HG02943 (cell line): ENCODE measurements at regions not wholly inside any gene's neighbourhood (a gene's known extent, or its start where the extent isn't known, plus 50 kb on each side); places are given as distances from the start of the nearest gene placed in this dataset.

Source experiments
- ATAC-seq: cut with Tn5 transposase; IDR thresholded peaks from one replicate; pipeline ENCODE4 v1.9.1; 2021; ENCODE audit warnings: mild to moderate bottlenecking, low read depth, moderate library complexity; ENCODE audit not compliant: unreplicated experiment

DNA sequence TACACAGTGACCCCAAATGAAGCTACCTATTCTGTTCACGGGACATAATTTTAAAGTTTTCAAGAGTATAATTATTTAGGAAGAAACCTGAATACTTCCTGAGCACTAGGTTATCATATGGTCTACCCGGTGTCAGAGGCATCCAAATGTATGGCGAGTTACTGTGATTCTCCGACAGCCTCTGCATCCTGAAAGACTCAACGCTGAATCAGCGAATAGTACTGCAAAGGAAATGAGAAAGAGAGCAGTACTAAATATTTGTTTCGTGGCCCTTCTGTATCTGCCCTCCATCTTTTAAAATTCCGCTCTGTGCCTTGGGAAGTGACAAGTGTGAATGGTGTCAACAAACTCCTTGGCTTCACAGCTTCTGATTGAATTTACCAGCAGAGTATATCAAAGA lies 358.0 kb upstream of the ZEB2 start:
- no peak for ATAC-seq

DNA sequence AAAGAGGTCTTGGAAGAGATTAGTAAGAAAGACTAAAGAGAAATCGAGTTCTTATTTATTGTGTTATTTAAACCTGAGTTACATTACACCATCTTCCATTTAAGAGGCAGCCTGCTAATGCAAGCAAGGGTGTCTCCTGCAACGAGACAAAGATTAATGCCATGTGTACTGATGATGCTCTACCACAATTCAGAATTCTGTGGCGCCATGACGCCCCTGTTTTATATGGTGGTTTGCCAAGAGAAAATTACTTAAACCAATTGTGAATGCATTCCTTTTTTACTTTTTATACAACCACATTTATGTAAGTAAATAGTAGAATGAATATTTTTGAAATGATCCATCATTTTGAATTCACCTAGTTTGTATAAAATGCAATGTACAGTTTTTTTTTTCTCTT lies 356.1 kb upstream of the ZEB2 start:
- no peak for ATAC-seq

DNA sequence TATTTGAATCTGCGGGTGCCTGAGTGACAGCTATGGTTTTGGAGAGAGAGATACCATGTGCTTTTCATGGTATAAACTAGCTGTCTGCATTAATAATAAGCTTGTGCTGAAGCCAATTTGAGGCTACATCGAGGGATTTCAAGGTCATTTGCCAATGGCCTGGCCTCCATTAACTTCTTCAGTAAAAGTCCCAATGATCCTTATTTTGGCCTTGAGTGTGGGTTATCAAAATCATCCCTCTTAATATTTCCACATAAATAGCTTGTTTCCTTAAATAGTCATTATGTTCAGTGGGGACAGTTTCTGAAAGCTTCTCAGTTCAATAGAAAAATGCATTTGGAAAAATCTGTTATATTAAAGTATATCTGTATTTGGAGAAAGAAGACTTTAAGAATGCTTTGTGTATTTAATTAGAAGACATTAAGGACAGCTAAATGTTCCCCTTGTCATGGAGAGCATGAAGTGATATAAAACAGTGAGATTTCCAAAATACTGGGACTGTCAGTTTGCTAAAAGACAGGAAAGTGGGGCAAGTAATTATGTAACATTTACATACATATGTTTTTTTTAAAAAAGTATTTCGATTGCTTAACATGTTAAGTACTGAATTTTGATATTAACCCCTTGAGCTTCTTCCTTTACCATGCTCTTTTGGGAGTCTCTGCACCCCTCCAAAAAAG lies 355.5 kb upstream of the ZEB2 start:
- no peak for ATAC-seq

DNA sequence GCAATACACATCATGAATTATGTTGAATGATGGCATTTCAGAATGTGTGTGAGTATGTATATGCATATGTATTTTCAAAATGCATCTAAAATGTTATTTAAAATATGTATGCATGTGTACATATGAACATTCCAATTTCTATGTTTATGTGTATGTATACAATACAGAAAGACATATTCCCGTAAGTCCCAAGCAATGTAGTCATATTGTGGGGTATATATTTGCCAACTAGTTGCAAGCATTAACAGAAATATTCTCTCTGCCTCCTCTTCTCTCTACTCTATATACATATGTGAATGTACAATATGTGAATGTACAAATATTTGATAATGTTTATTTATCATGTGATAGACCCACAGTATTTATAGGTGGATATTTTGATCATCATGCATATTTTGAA lies 345.8 kb upstream of the ZEB2 start:
- no peak for ATAC-seq

DNA sequence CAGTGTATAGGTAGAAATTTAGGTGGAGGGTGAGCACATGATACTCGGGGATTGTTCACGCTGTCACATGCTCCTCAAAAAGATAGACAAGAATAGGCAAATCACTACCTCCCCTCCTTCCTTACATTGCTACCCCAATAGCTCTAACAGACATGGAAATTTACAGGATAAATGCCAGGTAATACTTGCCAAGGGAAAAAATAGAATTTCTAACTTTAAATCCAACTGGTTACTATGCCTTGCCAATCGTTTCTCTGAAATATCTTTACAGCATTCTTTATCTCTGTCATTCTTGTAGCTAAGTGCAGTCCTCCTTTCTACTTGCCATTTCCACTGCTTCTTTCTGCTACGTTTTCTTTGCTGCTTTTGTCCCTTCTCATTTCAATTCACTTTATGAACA lies 339.8 kb upstream of the ZEB2 start:
- ATAC-seq = no peak

DNA sequence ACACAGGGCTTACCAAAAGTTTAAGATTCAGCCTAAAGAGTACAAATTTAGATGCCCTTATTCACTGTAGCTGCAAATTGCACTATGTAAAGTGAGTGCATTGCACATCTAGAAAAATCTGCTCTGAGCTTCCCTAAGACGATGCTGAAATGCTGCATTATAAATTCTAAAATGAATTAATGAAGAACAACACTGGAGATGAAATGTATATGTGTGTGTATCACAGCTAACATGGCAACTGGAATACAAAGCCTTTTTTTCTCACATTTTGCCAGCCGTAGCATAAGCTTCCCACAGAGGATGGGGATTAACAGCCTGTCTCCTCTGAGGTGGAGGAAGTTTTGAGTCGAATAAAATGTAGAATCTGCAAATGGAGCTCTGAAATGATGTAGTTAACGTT lies 338.3 kb upstream of the ZEB2 start:
- no peak for ATAC-seq

DNA sequence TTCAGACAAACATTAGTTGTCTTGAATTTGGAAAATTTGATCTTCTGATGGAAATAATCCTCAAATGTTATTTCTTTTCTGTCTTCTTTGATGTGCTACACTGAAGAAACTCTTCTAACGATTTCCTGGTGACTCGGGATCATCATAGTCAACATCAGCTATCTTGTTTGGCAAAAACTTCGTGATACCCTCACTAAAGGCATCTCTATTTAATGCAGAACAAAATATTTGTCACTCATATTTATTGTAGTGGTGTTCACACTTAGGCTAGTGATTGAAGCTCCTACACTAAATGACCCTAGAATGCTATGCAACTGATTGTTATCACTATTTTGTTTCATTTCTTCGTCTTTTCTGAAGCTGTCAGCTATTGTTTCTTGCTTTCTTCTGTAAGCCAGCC lies 334.7 kb upstream of the ZEB2 start:
- ATAC-seq = no peak

DNA sequence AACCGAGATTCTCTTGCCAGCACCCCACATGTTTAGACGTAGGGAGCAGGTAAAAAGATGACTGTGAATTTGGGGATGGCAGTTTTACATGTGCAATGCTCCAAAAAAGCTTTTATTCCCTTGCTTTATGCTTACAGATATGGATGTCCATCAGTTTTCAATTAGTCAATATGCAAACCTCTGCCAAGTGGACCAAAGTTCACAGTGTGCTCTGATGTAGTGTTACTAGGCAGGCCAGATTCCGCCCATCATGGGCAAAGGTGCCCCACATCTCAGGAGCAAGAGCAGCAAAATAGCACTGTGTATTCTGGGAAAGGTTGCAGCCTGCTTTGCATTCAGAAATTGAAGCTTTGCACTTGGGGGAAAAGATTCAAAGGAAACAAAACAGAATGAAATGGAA lies 329.7 kb upstream of the ZEB2 start:
- ATAC-seq = no peak

DNA sequence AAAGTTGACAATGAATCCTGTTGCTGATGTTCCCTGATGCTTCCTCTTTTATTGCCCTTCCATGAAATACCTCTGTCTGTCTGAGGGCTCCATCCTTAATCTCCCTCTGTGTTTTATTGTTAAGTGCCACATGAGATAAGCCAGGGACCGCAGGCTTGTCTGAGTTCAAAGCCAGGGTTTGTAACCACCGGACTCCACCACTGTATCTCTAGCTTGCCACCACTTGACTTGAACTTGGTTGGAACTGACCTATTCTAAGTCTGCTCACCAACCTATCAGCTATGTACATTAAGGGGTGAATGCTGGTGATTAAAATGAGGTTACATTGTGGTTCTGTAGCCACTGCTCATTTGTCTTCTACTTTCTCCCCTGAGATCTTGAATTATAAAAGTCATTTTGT lies 328.5 kb upstream of the ZEB2 start:
- ATAC-seq = no peak

DNA sequence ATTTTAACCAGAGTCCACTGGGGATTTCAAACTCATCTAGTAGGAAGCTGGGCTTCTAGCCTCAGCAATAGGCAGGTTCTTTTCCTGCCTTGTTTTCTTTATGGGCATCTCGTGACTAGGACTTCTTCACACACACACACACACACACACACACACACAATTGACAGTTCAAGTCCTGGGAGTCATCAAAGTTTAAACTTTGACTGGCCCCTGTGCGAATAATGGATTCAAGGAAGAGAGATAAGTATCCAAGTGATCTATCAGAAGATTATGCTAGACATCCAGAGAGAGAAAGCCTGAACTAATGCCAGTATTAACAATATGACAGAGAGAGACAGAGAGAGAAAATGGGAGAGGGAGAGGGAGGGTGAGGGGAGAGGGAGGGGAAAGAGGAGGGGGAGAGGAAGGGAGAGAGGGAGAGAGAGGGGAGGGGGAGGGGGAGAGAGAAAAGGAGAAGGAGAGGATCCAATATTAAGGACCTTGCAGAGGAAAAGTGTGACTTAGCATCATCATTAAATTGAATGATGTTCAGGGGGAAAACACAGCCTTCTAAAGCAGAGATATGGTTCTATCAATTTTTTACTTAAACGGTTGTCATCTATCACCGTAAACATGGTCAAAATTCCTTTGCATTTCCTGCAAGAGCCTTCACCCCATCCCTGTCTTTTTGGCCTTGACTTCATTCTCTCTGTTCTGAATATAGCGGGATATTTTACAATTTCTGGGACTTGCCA lies 327.6 kb upstream of the ZEB2 start:
- no peak for ATAC-seq

DNA sequence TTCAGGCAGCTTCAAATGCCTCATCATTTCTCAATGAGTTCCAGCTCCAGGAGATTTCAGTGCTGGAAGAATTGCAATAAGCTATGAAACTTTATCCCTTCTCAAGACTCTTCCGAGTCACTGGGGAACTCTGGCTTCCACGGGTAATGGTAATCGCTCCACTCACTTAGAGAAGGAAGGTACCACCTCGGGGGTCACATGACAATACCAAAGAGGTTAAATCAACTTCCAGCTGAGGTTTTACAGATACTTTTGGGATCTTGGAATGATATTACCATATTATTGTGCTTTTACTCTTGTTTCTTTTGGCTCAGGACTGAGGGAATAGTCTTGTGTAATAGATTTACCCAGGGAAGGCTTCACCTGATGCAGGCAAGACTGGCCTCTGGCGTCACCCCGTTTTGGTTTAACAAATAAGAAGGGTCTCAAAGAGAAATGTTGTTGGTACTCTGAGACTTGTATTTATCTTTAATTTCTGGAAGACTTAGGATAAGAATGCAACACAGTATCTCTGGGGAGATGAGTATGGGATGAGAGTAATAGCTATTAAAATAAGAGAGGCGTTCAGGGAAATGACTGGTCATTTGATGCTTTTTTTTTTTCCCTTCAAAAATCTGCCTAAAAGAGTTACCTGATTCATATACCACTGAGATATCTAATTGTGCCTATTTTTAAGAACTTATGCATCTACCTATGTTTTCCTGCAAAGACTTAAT lies 316.9 kb upstream of the ZEB2 start:
- ATAC-seq = no peak

DNA sequence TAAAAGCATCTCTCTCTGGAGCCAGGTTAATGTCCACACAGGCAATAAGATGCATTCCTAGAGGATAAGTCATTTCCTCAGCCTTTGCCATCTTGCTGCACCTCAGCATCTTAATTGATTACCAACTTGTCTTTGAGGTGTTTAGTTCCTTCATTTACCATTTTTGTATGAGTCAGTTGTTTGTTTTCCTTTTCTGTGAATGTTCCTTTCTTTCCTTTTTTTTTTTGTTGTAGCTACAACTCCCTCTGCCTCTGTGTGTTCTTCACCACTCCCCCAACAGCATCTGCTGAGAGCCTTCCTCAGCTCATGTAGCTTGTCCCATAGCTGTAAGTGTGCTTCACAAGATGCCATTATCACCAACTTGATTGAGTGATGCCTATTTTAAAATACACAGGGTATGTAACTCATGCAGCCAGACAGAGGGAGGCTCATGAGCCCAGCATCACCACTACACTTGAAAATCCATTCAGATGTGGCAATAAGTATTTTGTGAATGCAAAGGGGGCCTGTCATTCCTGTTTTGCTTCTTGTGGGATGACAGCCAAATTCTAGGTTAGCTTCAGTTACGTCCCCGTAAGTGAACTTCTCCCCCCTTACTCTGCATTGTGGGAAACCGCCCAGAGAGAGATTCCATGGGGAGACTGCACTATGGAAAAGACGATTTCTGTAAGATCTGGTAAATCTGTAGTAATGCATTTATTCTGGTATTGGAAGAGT lies 315.9 kb upstream of the ZEB2 start:
- ATAC-seq = no peak

DNA sequence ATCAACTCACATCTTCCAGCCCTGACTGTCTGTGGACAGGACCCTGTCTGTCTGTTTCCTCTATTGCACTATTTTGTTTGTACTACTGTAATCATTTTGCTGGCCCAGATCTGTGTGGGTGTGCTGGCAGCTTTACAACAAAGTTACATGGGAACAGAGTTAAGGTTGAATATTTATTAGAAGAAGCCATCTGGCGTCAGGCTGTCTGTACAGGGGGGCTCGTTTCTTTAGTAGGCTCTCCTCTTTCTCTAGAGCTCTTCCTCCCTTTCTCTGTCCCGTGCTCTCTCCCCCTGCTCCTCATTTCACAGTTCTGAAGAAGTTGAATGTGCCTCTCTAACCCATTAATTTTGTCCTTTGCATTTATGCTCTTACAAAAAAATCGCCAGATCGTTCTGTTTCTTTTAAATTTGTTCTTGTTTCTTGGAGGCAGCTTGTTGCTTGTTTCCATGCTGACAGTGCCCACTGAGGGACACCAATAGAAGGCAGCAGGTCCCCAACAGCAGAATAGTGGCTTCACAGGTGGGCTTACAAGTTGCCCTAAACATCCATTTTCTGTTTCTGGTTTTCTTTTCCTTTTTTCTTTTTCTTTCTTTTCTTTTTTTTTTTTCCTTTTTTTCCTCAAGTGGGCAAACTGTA lies 315.2 kb upstream of the ZEB2 start:
- ATAC-seq = no peak

DNA sequence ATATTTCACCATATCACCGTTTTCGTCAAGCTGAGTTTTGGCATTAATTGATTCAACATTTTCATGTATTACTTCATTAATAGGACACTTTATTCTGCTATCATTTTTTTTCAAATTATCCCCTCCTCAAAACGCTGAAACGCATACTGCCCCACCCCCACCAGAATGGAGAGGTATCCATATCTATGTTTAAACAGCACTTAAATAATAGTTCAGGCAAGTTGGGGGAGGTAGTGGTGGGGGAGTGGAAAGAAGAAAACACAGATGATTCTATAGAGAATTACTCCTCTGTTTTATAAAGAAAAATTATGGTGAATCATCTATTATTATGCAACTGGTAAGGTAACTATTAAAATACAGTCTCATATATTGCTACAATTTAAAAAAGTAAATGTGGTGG lies 314.4 kb upstream of the ZEB2 start:
- no peak for ATAC-seq

DNA sequence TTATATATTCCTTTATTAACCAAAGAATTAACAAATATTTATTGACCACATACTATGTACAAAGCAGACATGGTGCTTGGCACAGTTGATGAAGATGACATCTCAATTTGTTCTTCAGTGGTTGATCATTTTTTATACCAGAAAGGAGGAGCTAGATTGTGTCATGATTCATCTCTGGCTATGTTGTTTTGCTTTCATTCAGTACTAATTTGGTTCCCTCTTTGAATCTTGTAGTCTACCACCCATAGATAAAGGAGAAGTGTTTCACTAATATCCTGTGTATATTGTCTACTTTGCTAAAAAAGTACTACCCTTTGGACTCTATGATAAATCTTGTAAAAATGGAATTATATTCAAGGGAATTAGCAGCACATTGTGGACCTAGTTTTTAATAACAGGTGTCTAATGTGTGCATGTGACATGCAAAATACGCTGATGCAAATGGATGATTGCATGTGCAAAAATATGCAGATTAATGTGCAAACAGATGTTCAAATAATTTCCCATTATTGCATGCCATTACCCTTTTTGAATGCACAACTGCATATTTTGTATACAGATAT lies 313.2 kb upstream of the ZEB2 start:
- ATAC-seq = no peak

DNA sequence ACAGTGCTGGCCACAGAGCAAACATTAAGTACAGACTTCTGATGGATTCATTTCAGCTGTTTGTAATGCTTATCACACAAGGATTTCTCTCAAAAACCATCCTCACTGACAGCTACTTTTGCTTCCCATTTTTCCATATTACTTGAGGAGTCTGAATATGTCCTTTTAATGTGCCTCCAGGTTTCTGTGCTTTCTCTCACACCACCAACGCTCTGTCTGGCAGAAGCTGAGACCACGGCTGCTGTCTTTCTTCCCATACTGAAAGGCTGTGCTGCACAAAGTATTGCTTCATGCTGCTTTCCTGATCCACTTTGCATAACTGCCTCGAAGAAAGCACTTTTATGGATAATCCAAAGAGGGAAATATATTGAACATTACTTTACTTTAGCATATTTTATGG lies 312.1 kb upstream of the ZEB2 start:
- no peak for ATAC-seq

DNA sequence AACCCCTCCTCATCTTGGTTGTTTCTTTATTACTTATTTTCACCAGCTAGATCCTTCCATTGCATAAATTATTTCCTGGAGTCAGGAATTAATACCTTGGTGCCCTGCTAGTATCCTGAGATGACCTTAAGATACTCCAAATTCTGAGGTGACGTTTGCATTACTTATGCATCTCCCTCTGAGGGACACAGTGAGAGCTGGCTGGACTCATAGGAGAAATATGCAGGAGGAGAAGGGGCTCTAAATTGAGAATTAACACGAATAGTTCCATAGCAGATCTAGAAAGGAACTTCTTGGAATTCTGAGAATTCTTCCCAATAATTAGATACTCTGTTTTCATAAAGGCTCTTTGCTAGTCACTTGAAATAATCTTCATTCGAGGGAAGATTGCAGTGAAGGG lies 310.6 kb upstream of the ZEB2 start:
- no peak for ATAC-seq

DNA sequence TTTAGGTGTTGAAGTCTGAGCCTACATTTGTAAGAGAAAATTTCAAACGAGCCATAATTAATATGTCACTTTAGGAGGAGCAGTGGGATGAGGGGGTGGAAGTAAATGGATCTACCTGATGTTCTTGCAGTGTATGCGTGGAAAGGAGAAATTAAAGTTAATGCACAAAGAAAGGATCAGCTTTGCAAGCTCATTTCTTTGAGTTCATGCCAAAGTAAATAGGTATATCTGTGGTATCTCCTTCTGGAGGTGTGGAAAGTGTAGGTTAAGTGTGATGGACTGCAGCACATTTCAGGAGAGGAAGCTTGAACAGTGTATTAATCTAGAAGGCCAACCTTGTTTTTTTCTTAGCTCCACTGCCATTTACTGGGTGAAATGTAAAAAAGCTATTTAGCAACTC lies 307.5 kb upstream of the ZEB2 start:
- ATAC-seq = no peak

DNA sequence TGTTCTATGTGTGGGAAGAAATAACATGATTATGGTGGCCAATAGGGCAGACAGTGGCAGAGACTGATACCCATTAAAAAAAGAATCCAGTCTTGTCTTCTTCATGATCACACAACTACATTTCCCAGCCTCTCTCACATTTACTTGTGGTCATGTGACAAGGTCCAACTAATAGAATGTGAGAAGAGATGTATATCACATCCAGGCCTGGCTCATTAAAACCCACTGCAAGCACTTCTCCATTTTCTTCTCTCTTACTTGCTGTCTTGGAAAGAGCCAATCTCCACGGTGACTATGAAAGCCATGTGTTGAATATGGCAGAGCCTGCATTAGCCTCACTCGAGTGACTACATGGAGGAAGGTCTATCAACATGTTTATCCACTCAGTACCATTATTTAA lies 306.2 kb upstream of the ZEB2 start:
- ATAC-seq = no peak

DNA sequence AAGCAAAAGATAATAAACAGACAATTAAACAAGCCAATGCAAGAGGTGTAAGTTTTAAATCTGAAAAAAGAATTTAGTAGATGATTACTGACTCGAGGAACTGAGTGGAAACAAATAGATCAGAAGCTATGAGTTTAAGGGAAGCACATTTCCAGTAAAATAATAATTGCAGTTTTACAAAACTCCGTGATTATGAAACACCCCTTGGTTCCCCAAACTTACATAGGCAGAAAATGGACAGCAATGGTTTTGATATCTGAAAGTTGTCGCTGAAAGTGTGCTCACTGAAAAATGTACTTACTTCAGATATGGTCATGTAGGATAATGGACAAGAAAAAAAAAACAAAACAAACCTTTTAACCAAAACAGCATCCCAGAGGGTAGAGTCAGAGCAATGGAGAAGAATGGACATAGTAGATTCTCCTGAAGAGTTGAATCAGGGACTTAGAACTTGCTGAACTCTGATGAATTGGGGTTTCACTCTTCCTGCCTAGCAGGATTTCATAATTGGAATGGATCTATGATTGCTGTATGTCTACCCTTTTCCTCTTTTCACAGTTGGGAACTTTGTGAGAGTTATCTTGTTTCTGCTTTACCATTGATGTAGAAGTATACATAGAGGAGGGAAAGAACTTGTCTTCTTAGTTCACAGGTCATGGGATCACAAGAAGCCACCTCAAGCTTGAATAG lies 305.6 kb upstream of the ZEB2 start:
- no peak for ATAC-seq
